SJCRH30 (cell line): ENCODE measurements at regions not wholly inside any gene's neighbourhood (a gene's known extent, or its start where the extent isn't known, plus 50 kb on each side); places are given as distances from the start of the nearest gene placed in this dataset.
"Not testable (repeated sequence)": the region's sequence is repeated elsewhere in the genome, so short reads cannot be mapped to it uniquely, and the experiment has no call there.

Experiments
- DNase-seq, 2 experiments: peaks; one replicate each; pipeline ENCODE4 v3.0.0-alpha.2; 2015 to 2020
- H3K27ac ChIP-seq: fragments of 250-450 bp; sonication (Bioruptor Pico); 2 replicates; pipeline ENCODE4 v1.5.1; 2020; ENCODE audit warnings: mild to moderate bottlenecking, moderate library complexity
- H3K27me3 ChIP-seq: fragments of 250-450 bp; sonication (Bioruptor Pico); 2 replicates; pipeline ENCODE4 v1.5.1; 2020; ENCODE audit warnings: mild to moderate bottlenecking, moderate library complexity
- H3K36me3 ChIP-seq: fragments of 250-450 bp; sonication (Bioruptor Pico); 2 replicates; pipeline ENCODE4 v1.5.1; 2020; ENCODE audit warnings: mild to moderate bottlenecking, moderate library complexity
- H3K4me1 ChIP-seq: fragments of 250-450 bp; sonication (Bioruptor Pico); 2 replicates; pipeline ENCODE4 v1.5.1; 2020; ENCODE audit warnings: mild to moderate bottlenecking, moderate library complexity
- H3K4me3 ChIP-seq: fragments of 250-450 bp; sonication (Bioruptor Pico); 2 replicates; pipeline ENCODE4 v1.5.1; 2020; ENCODE audit warnings: mild to moderate bottlenecking, moderate library complexity
- H3K9me3 ChIP-seq: fragments of 250-450 bp; sonication (Bioruptor Pico); replicated peaks from 2 replicates; pipeline ENCODE4 v1.5.1; 2020; ENCODE audit warnings: mild to moderate bottlenecking, moderate library complexity

DNA sequence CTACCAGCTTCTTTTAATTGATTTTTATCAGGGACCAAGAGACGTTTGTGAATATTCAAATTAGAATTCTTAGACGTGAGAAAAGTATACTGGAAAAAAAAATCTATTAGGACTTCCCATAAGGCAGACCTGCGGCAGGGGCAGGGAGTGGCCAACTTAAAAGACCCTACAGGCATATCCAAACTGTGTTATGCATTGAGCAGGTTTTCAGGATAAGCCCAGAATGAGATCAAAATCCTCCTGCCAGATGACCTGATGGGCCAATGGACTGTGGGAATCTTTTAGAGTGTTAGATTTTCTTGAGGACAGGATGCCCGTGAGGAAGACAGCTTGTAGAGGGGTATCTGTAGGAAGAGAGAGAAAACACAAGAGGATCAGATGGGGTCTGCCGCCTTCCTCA lies 391.5 kb downstream of the CD83 start:
- Histone ChIP-seq H3K27me3 (no peaks in the 10 kb centered on the region), H3K27ac (no peak overlapping the region), H3K4me3 (no peak overlapping the region), H3K36me3 (no peaks in the 10 kb centered on the region), H3K9me3 (no peaks in the 10 kb centered on the region), H3K4me1 (no peaks in the 10 kb centered on the region)
- DNase-seq: no peak

- H3K27ac ChIP-seq: no peak overlapping the region
- no peaks in the 10 kb centered on the region for H3K4me1 ChIP-seq
- no peak for DNase-seq
- no peaks in the 10 kb centered on the region for H3K27me3 ChIP-seq
- no peaks in the 10 kb centered on the region for H3K36me3 ChIP-seq
- H3K9me3 ChIP-seq: no peaks in the 10 kb centered on the region
- H3K4me3 ChIP-seq: no peak overlapping the region
Measured at GRCh38 chr6:14510038-14510437, 392.5 kb downstream of the CD83 start.

DNA sequence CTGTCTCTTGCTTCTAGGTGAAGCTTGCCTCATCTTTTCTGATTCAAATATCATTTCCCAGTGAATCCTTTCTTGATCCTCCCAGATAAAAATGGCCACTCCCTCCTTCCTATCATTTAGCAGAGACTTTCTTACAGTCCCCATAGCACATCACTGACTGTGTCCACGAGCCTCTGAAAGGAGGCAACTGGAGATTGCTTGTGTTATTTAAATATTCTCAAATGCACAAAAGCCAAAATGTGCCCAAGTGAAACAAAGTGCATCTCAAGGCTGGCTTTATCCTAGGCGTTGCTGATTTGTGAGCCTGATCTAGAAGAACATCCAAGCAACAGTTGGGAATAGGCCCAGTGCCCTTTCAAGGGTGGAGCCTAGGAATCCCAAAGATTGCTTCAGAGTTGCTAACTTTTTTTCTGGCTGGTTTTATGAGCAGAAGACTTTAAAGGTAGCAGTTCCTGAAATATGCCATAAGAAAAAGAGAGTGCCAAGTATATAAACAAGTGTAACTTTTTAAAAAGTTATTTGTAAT lies 393.6 kb downstream of the CD83 start:
- H3K27me3 ChIP-seq: no peaks in the 10 kb centered on the region
- DNase-seq: no peak

DNA sequence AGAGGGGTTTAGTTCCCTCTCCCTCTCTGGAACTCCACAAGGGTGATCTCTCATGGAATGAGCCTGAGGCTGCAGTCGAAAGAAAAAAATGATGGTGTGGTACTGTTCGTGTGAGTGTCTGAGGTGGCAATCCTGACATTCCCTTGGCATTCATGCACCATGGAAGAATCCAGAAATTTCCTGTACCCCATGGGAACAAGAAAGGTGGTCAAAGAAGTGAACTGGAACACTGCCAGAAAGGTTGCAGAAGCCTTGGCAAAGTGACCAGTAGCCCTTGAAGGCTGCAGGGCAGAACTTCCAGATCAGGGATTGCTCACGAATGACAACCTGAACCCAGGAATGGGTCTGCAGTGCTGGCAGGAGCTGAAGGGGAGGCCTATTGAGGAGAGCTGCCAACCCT lies 394.7 kb downstream of the CD83 start:
- no peak for DNase-seq
- Histone ChIP-seq H3K27me3 (no peaks in the 10 kb centered on the region), H3K9me3 (no peaks in the 10 kb centered on the region), H3K27ac (no peak overlapping the region), H3K4me3 (no peak overlapping the region), H3K36me3 (no peaks in the 10 kb centered on the region), H3K4me1 (no peaks in the 10 kb centered on the region)

More for the DNA sequence above, 393.6 kb downstream of the CD83 start:
- no peaks in the 10 kb centered on the region for H3K4me1 ChIP-seq
- H3K36me3 ChIP-seq: no peaks in the 10 kb centered on the region
- H3K4me3 ChIP-seq: no peak overlapping the region
- no peaks in the 10 kb centered on the region for H3K9me3 ChIP-seq
- no peak overlapping the region for H3K27ac ChIP-seq

- Histone ChIP-seq H3K27me3 (no peaks in the 10 kb centered on the region), H3K9me3 (no peaks in the 10 kb centered on the region), H3K36me3 (no peaks in the 10 kb centered on the region), H3K27ac (no peak overlapping the region), H3K4me1 (no peaks in the 10 kb centered on the region), H3K4me3 (no peak overlapping the region)
- DNase-seq: no peak
Measured at GRCh38 chr6:14513496-14514393, 396.2 kb downstream of the CD83 start.

DNA sequence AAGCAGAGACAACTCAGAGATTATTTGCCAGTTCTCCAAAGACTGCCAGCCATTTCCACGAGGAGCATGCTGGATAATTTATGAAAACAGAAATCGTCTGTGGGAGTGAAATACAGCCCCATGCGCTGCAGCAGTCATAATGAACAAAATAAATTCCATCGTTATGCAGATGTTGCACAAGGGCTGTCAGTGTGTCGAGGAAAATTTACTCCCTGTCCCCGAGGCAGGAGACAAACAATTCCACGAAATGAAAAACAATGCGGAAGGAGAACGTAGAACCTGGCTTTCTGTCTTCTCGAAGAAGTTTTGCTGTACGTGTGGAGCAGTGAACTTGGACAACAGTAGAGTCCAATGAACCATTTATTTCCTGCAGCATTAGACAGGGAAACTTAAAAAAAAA lies 399.4 kb downstream of the CD83 start:
- Histone ChIP-seq H3K9me3 (no peaks in the 10 kb centered on the region), H3K36me3 (no peaks in the 10 kb centered on the region), H3K27me3 (no peaks in the 10 kb centered on the region), H3K4me3 (no peak overlapping the region), H3K4me1 (no peaks in the 10 kb centered on the region), H3K27ac (no peak overlapping the region)
- no peak for DNase-seq

GRCh38 chr6:14517516-14518105 lies 400.0 kb downstream of the CD83 start:
- no peak overlapping the region for H3K27ac ChIP-seq
- no peaks in the 10 kb centered on the region for H3K27me3 ChIP-seq
- no peak overlapping the region for H3K4me3 ChIP-seq
- no peaks in the 10 kb centered on the region for H3K4me1 ChIP-seq
- no peaks in the 10 kb centered on the region for H3K36me3 ChIP-seq
- no peak for DNase-seq
- H3K9me3 ChIP-seq: no peaks in the 10 kb centered on the region

DNA sequence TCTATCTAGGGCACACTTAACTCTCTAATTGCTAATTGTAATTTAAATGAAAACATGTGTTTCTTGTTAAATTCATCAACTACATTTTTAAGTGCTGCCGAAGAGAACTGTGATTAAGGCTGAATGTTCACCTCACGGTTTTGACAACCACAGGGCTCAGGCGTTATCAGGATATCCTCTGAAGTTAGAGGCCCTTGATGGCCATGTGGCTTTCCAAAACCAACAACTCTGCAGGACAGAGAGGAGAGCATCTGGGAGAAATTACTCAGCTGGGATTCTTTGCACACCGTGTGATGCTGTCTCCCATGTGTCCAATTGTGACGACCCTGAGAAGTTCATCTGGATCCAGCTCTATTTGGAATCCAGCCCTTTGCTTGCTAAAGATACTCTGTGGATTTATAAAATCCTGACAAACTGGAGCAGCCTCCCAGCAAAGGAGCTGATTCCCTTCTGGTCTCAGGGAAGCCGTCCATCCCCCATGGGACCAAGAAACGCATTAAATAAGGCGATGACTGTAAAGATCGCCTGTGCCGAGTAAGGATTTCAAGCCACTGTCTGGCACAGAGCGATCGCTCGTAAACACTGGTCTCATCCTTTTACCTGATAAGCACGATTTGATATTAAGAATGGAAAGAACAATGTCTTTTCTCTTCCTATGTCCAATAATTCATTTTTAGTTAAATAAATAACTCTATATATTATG lies 401.1 kb downstream of the CD83 start:
- Histone ChIP-seq H3K36me3 (no peaks in the 10 kb centered on the region), H3K4me1 (no peaks in the 10 kb centered on the region), H3K9me3 (no peaks in the 10 kb centered on the region), H3K4me3 (no peak overlapping the region), H3K27ac (no peak overlapping the region), H3K27me3 (no peaks in the 10 kb centered on the region)
- no peak for DNase-seq

GRCh38 chr6:14520029-14520428 lies 402.5 kb downstream of the CD83 start:
- Histone ChIP-seq H3K4me3 (no peak overlapping the region), H3K4me1 (no peaks in the 10 kb centered on the region), H3K27ac (no peak overlapping the region), H3K27me3 (no peaks in the 10 kb centered on the region), H3K9me3 (no peaks in the 10 kb centered on the region), H3K36me3 (no peaks in the 10 kb centered on the region)
- no peak for DNase-seq

GRCh38 chr6:14520536-14520935 lies 403.0 kb downstream of the CD83 start:
- DNase-seq: no peak
- Histone ChIP-seq H3K9me3 (no peaks in the 10 kb centered on the region), H3K4me3 (no peak overlapping the region), H3K36me3 (no peaks in the 10 kb centered on the region), H3K27me3 (no peaks in the 10 kb centered on the region), H3K4me1 (no peaks in the 10 kb centered on the region), H3K27ac (no peak overlapping the region)

DNA sequence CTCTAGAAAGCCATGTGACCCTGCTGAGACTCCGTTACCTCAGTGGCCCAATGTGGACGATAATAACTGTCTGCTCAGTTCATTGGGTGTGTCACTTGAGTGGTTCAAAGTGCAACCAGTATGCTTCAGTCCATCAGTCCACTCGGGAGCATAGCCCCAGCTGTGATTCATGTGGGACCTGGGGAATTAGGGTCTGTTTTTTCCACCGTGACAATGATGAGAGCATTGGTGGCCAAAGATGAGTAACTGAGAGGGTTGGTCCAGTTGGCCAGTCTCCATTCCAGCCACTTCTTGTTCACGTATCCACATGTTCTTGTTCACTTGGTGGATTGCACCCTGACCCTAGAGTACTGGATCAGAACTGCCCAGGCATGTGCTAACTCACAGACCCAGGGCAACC lies 403.6 kb downstream of the CD83 start:
- Histone ChIP-seq H3K27ac (no peak overlapping the region), H3K27me3 (no peaks in the 10 kb centered on the region), H3K4me3 (no peak overlapping the region), H3K9me3 (no peaks in the 10 kb centered on the region), H3K4me1 (no peaks in the 10 kb centered on the region), H3K36me3 (no peaks in the 10 kb centered on the region)
- no peak for DNase-seq

DNA sequence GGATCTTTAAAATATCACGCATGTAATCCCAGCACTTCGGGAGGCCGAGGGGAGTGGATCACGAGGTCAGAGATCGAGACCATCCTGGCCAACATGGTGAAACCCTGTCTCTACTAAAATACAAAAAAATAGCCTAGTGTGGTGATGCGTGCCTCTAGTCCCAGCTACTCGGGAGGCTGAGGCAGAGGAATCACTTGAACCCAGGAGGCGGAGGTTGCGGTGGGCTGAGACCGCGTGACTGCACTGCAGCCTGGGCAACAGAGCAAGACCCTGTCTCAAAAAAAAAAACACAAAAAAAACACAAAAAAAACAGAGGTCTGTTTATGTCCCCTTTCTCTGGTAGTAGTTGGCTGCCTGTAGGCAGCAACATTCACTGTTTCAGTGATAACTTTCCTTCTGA lies 404.3 kb downstream of the CD83 start:
- H3K9me3 ChIP-seq, H3K27me3 ChIP-seq: not testable (repeated sequence)

DNA sequence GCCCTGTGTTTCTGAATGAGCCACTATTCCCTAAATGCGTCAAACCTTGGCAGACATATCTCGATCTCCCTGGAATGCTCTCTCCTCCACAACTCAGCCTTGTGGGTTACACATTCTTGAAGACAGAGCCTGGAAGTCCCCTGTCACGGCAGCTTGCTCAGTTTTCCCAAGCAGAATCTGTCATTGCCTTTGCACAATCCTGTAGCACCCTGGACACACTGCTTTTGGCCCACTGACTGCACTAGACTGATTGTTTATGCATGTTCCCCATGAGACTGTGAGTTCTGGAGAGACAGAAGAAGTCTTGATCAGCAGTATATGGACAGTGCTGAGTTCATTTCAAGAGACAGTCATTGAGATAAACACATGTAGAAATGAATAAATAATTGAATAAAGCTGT lies 406.7 kb downstream of the CD83 start:
- H3K36me3 ChIP-seq: no peaks in the 10 kb centered on the region
- no peaks in the 10 kb centered on the region for H3K27me3 ChIP-seq
- H3K9me3 ChIP-seq: no peaks in the 10 kb centered on the region
- H3K27ac ChIP-seq: no peak overlapping the region
- no peak overlapping the region for H3K4me3 ChIP-seq
- DNase-seq: no peak
- H3K4me1 ChIP-seq: no peaks in the 10 kb centered on the region

More for the DNA sequence above, 404.3 kb downstream of the CD83 start:
- not testable (repeated sequence) for H3K36me3 ChIP-seq, H3K4me1 ChIP-seq, H3K4me3 ChIP-seq, DNase-seq, H3K27ac ChIP-seq

- Histone ChIP-seq H3K4me1 (no peaks in the 10 kb centered on the region), H3K27ac (no peak overlapping the region), H3K4me3 (no peak overlapping the region), H3K36me3 (no peaks in the 10 kb centered on the region), H3K9me3 (no peaks in the 10 kb centered on the region), H3K27me3 (no peaks in the 10 kb centered on the region)
- DNase-seq: no peak
Measured at GRCh38 chr6:14530385-14530784, 412.8 kb downstream of the CD83 start.

- H3K27me3 ChIP-seq: no peaks in the 10 kb centered on the region
- no peaks in the 10 kb centered on the region for H3K4me1 ChIP-seq
- no peak overlapping the region for H3K4me3 ChIP-seq
- DNase-seq: no peak
- H3K27ac ChIP-seq: no peak overlapping the region
- no peaks in the 10 kb centered on the region for H3K9me3 ChIP-seq
- H3K36me3 ChIP-seq: no peaks in the 10 kb centered on the region
Measured at GRCh38 chr6:14533446-14533845, 415.9 kb downstream of the CD83 start.
